ENCODE measurements at regions not wholly inside any gene's neighbourhood (a gene's known extent, or its start where the extent isn't known, plus 50 kb on each side); places are given as distances from the start of the nearest gene placed in this dataset.

DNA sequence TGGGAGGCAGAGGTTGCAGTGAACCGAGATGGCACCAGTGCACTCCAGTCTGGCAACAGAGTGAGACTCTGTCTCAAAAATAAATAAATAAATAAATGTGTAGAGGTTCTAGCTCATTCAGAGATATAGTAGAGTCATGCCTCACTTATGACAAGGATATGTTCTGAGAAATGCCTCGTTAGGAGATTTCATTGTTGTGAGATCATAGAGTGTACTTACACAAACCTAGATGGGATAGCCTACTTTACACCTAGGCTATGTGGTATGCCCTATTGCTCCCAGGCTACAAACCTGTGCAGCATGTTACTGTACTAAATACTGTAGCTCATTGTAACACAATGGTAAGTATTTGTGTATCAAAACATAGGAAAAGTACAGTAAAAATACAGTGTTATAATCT lies 155.3 kb upstream of the JUN start:
- no peaks in the 10 kb centered on the region for H3K36me3 Mint-ChIP-seq (ENCODE audit: low read depth, unreplicated experiment)
- H3K27me3 Mint-ChIP-seq (ENCODE audit: low read depth, unreplicated experiment) = peaks cover 7% of the 10 kb centered on the region
- Histone ChIP-seq H3K4me3 (ENCODE audit: insufficient read depth, low read depth, low read length) (no peak overlapping the region), H3K4me1 (ENCODE audit: insufficient read depth, low read length) (no peaks in the 10 kb centered on the region), H3K9me3 (ENCODE audit: insufficient read depth, low read depth, low read length) (no peaks in the 10 kb centered on the region), H3K36me3 (ENCODE audit: insufficient read depth, low read length) (no peaks in the 10 kb centered on the region), H3K9ac (ENCODE audit: low read length) (no peak overlapping the region), H3K27me3 (ENCODE audit: insufficient read depth, low read length) (no peaks in the 10 kb centered on the region), H3K4me2 (ENCODE audit: low read length) (no peak overlapping the region), H3K27ac (ENCODE audit: low read depth, low read length) (no peak overlapping the region), H4K20me1 (ENCODE audit: insufficient read depth, low read length) (no peaks in the 10 kb centered on the region), H2AFZ (ENCODE audit: low read depth, low read length) (no peak overlapping the region), H3K79me2 (ENCODE audit: insufficient read depth, low read length) (no peaks in the 10 kb centered on the region)
- H3K4me1 Mint-ChIP-seq (ENCODE audit: low read depth, unreplicated experiment) = no peaks in the 10 kb centered on the region
- no peak overlapping the region for H3K27ac Mint-ChIP-seq (ENCODE audit: unreplicated experiment)
- FAIRE-seq (no peak), DNase-seq (ENCODE audit: low read depth) (no peak)
- no peaks in the 10 kb centered on the region for H3K9me3 Mint-ChIP-seq (ENCODE audit: unreplicated experiment)
- no peak overlapping the region for H3K4me3 Mint-ChIP-seq (ENCODE audit: unreplicated experiment)
- TF ChIP-seq, protein P1, sequence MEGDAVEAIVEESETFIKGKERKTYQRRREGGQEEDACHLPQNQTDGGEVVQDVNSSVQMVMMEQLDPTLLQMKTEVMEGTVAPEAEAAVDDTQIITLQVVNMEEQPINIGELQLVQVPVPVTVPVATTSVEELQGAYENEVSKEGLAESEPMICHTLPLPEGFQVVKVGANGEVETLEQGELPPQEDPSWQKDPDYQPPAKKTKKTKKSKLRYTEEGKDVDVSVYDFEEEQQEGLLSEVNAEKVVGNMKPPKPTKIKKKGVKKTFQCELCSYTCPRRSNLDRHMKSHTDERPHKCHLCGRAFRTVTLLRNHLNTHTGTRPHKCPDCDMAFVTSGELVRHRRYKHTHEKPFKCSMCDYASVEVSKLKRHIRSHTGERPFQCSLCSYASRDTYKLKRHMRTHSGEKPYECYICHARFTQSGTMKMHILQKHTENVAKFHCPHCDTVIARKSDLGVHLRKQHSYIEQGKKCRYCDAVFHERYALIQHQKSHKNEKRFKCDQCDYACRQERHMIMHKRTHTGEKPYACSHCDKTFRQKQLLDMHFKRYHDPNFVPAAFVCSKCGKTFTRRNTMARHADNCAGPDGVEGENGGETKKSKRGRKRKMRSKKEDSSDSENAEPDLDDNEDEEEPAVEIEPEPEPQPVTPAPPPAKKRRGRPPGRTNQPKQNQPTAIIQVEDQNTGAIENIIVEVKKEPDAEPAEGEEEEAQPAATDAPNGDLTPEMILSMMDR (IDR thresholded peaks at IDR 0.05; ENCODE audit: insufficient read depth, low read depth, low read length) = no peak
- no peak for TF ChIP-seq EZH2 (IDR thresholded peaks at IDR 0.05; ENCODE audit: insufficient read depth, low read length)

DNA sequence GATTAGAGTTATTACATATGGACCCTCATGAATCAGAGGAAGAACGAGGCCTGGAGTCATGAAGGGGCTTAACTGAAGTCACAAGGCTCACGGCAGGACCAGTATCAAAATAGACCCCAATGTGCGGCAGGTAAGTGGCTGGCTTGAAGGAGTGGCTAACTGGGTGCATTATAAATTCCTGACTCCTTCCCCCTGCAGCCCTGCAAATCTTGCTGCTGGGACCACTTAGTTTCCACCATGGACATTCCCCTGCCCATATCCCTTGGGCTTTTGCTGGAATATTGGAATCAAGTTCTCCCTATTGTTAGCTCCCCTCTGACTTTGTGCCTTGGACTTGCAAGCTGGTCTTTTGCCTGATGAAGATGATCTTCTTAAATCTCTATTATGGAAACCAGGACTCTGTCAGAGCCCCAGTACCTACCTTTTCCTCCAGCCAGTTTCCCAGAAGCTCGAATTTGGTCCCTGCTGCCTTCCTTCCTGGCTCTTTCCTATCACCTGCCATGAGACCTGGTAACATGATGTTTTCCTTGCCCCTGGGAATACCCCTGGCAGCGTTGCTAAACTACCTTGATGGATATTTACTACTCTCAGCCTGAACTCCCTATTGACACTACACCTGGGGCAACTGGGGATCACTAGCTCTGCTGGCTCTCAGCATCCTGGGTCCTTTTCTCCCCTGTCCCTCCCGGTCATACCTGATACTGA lies 156.0 kb upstream of the JUN start:
- Histone ChIP-seq H3K79me2 (ENCODE audit: insufficient read depth, low read length) (no peaks in the 10 kb centered on the region), H3K4me2 (ENCODE audit: low read length) (no peak overlapping the region), H4K20me1 (ENCODE audit: insufficient read depth, low read length) (no peaks in the 10 kb centered on the region), H3K9me3 (ENCODE audit: insufficient read depth, low read depth, low read length) (no peaks in the 10 kb centered on the region), H3K4me3 (ENCODE audit: insufficient read depth, low read depth, low read length) (no peak overlapping the region), H3K27me3 (ENCODE audit: insufficient read depth, low read length) (no peaks in the 10 kb centered on the region), H3K27ac (ENCODE audit: low read depth, low read length) (no peak overlapping the region), H3K36me3 (ENCODE audit: insufficient read depth, low read length) (no peaks in the 10 kb centered on the region), H3K4me1 (ENCODE audit: insufficient read depth, low read length) (no peaks in the 10 kb centered on the region), H3K9ac (ENCODE audit: low read length) (no peak overlapping the region), H2AFZ (ENCODE audit: low read depth, low read length) (no peak overlapping the region)
- Mint-ChIP-seq H3K36me3 (ENCODE audit: low read depth, unreplicated experiment) (no peaks in the 10 kb centered on the region), H3K4me1 (ENCODE audit: low read depth, unreplicated experiment) (no peaks in the 10 kb centered on the region), H3K4me3 (ENCODE audit: unreplicated experiment) (no peak overlapping the region), H3K27ac (ENCODE audit: unreplicated experiment) (no peak overlapping the region), H3K9me3 (ENCODE audit: unreplicated experiment) (no peaks in the 10 kb centered on the region), H3K27me3 (ENCODE audit: low read depth, unreplicated experiment) (peaks cover 7% of the 10 kb centered on the region)
- DNase-seq (ENCODE audit: low read depth) = no peak
- FAIRE-seq = no peak
- TF ChIP-seq, protein P1 (IDR thresholded peaks at IDR 0.05; ENCODE audit: insufficient read depth, low read depth, low read length) = no peak
- no peak for TF ChIP-seq EZH2 (IDR thresholded peaks at IDR 0.05; ENCODE audit: insufficient read depth, low read length)

Measured in astrocyte (in vitro differentiated cells and primary cell).